CD4-positive, alpha-beta T cell treated with Interleukin-12 subunit alpha and Interleukin-12 subunit beta, for 1 hour (primary cell): ENCODE measurements at regions not wholly inside any gene's neighbourhood (a gene's known extent, or its start where the extent isn't known, plus 50 kb on each side); places are given as distances from the start of the nearest gene placed in this dataset.
"Not testable (repeated sequence)": the region's sequence is repeated elsewhere in the genome, so short reads cannot be mapped to it uniquely, and the experiment has no call there.

ENCODE experiments used
- DNase-seq: peaks from one replicate; pipeline ENCODE4 v3.0.0-alpha.2; 2020

DNA sequence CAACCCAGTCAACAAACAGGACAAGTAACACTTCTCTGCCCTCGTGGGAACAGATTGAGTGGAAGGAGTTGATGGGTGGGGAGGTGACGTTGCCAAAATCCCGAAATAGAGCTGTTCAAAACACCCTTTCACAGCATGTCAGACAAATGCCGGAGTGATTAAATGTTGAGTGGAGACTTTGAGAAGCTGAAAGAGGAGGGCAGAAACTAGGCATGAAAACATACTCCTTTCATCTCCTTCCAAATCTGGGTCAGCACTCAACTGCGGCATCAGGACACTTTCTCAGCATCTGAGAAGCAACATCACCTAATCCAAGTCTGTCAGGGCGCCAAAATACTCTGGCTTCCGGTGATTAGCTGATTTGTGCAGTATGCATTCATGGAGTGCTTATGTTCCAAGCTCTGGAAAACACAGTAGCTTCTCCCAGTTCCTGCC, 51.5 kb upstream of the MRI1 start:
- DNase-seq: no peak

DNA sequence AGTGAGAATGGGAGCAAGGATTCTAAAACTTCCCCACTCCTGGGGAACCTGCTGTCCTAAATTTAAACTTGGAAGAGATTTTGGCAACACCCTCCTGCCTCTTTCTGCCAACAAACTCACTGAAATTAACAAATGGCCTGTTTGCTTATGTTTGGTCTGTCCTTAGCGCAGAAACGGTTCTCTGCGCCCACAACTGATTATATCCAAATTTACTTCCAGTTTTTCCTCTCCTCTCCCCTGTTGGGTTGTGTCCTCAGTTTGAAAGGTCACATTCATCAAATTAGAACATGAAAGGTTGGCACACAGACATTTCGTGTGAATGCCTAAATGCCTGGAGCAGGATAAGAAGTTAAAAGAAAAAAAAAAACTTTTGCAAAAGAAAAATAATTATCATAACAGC, 56.4 kb upstream of the MRI1 start:
- DNase-seq: no peak

DNA sequence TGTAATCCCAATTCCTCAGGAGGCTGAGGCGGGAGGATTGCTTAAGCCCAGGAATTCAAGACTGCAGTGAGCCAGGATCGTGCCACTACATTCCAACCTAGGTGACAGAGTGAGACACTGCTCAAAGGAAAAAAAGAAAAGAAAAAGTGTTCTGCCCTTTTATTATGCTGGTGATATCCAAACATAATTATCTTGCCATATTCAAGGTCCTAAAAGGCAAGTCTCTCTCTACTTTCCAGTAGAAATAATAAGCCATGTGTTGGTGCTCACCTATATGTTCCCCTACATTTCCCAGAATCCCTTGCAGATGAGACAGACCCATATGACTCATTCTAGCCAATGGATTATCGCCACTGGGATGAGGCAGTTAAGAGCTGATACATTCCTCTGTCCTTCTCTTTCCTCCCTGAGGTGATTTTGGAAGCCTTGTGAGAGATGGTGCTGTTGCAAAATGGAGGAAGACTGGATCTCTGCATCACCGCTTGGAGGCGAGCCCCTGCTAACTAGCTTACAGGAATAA, 58.3 kb upstream of the MRI1 start:
- DNase-seq: no peak

DNA sequence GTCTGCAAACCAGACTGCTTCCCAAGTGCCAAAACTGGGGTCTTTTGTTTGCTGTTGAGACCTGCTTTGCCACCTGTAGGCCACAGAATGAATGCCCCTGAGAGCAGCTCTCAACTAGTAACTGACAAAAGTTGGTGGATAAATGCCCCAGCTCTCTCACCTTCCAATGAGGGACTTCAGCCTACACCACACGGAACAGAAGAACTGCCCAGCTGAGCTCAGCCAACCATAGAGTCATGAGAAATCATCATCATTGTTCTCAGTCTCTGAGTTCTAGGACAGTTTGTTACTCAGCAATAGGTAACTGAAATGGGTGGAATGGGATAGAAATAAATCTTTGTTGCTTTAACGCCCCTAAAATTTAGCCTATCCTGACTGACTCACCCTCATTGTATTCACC, 59.1 kb upstream of the MRI1 start:
- DNase-seq: no peak

DNA sequence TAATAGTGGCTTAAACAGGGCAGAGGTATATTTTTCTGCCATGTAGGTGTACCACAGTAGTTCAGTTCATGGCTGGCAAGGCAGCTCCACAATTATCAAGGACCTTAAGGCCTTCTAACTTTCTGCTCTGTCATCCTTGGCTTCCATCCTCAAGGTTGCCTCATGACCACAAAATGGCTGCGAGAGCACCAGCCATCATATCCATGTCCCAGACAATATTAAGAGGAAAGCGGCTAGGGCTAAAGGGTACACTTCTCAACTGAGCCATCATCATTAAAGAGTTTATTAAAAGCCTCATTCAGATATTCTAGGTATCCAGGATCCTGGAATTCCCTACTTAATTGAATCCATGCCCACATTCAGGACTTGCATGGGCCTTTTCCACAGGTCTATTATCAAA, 62.7 kb upstream of the MRI1 start:
- DNase-seq: no peak

DNA sequence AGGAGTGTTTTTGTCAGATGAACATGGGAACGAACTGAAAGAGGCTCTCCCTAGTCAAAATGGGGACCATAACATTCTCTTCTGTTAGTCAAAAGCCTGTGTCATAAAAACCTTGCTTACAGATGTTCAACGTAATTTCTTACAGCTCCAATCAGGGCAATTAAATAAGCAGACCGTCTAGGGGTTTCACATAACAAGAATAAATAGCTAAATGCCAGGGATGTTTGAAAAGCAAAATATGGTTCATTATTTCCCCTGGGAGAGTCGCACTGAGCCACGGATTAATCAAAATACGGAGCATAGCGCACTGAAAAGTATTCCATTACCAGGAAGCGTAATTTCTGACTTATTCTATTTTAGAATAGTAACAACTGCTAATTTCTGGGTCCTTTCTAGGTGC, 63.7 kb upstream of the MRI1 start:
- DNase-seq: no peak

DNA sequence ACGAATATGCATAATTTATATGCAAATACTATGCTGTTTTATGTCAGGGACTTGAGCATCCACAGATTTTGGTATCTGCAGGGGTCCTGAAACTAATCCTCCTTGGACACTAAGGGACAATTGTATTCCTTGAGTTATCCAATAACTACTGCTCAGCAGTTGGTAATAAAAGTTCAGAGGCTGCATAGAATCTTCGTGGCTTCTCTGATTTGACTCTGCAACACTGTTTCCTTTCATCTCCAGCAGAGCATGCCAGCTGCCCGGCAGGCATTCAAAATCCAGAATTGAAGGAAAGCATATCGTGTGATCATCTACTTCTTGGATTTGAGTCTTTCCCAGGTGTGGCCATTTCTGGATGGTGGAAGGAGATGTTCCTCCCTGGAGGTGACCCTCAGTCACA, 64.5 kb upstream of the MRI1 start:
- DNase-seq: no peak

DNA sequence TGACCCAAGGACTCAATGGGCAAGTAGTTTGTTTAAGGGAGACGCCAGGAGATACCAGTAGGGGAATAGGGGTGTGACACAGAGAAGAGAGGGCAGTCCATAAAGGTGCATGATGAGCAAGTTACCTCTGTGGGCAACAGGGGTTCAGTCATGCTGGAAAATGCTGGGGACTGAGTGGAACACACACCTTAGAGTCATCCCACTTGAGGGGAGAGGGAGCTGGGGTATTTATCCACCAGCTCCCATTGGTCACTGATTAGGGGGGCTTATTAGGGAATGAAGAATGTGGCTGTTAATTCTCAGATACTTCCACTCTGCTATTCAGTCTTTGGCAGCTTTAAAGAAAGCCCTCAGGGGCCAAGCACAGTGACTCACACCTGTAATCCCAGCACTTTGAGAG, 67.5 kb upstream of the MRI1 start:
- DNase-seq: no peak

DNA sequence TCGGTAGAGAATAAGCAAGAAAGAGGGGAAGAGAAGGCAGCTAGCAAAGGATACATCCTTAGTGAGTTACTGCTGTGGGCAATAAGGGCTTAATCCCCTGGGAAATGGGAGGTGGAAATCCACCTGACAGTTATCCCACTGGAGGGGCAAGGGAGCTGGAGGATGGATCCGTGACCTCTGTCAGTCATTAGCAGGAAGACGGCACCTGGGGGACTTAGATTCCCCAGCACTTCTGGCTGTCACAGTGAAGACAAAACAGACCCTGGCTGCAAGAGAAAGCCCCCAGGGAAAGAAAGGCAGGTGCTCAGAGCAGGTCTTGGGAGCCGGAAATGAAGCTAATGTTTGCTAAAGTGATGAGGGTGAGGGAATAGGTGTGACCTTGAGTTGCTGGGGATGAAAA, 70.4 kb upstream of the MRI1 start:
- DNase-seq: no peak

DNA sequence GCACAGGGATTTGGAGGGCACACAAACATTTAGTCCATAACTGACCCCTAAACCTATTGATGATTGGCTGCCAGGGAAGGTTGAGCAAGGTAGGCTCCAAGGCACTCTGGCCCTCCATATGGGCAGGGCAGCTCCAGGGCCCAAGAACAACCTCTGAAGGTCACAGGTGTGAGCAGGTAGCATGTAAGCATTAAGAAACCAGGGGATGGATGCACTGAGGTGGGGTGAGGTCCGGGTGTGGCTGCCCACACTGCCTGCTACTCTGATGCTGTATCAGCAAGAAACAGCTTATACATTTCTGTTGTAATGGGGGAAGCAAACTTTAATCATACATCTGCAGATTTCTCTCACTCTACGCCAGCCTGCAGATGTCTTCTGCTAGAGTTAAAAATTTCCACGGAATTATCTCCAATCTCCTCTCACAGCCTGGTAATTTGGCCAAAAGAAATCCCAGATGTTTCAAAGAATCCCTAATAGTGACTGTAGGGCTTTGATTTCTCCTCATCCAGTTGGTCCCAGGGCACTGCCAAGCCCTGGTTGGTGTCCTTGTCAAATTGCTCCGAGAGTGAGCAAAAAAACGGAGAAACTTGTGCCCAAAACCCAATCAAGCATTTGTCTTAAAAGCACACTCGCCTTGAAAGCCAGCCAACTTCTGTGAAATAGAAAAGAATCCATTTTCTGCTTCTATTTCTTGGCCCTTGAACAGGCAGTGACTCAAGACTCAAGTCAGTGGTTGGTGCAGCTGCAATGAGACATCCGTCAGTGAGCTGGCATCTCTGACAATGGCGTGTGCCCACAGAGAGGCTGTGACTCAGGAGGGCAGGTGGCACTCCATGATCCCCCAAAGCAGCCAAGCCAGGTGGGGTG, 72.5 kb upstream of the MRI1 start:
- no peak for DNase-seq

DNA sequence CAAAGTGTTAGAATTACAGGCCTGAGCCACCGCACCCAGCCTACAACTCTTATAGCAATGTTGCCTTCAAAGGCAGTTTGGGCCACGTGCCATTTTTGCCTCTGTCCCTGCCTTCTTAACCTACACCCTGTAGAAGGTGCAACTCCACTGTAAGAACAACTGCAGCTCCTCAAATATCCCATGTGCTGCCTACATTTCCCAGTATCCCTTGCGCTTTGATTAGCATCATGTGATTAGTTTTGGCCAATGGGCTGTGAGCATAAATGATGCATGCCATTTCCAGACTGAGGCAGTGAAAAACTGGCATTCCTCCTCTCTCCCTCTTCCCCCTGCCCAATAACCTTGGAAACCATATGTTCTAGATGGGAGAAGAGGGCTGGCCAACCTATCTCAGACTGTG, 75.2 kb upstream of the MRI1 start:
- peak; percentile 19 for DNase-seq

DNA sequence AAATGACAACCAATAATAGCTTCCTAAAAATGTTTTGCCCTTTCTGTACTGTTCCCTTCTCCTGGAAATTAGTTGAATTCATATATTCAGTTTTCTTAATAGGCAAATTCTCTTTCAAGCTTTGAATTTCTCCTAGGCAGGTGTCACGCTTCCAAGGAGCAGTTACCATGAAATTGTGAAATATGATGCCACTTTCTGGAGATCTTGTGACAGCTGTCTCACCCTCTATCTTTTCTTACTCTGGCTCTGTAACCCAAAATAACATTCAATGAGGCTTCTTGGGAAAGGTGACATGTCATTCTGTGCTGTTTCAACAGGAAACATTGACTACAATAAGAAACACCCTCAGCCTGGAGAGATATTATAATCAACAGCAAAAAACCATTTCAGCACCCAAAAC, 80.3 kb upstream of the MRI1 start:
- no peak for DNase-seq

DNA sequence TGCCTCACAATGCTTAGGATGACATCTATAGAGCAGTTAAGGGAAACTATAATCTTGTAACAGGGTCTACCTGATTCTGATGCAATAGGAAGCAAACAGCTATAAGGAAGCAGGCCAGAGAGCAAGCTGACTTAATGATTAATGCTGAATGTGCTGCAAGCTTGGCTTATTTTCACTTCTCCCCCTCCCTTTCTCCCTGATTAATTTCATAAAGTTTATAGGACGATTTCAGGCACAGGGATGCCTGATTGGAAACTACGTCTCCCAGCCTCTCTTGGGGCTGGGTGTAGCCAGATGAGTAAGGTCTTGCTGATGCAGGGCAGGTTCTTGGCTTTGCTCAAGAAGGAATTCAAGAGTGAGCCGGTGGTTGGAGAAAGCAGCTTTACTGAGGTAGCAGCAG, 82.8 kb upstream of the MRI1 start:
- no peak for DNase-seq

DNA sequence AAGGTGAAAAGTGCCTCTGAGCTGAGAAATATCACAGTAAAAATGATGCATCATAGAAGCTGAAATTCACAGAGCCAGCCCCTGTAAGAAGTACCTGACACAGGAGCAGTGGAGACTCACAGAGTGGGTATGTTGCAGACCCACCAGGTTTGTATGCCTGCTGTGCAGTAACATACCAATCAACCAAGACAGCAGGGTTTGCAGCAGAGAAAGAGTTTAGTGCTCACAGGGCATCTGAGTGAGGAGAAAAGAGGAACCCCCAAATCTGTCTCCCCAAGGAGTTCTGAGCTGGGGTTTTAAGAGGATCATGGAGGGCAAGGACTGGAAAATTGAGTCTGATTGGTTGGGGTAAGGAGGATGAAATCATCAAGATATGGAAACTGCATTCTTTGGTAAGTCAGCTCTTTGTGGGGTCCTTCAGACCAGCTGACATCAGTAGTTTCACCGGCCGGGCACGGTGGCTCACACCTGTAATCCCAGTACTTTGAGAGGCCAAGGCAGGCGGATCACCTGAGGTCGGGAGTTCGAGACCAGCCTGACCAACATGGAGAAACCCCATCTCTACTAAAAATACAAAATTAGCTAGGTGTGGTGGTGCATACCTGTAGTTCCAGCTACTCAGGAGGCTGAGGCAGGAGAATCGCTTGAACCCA, 83.5 kb upstream of the MRI1 start:
- DNase-seq: not testable (repeated sequence)

DNA sequence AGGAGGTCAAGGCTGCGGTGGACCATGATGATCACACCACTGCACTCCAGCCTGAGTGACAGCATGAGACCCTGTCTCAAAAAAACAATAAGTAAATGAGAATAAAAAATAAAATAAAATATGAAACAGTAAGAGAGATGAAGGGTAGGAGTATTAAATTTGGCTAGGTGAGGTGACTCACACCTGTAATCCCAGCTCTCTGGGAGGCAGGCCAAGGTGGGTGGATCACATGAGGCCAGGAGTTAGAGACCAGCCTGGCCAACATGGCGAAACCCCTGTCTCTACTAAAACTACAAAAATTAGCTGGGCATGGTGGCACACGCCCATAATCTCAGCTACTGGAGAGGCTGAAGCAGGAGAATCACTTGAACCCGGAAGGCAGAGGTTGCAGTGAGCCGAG, 87.4 kb upstream of the MRI1 start:
- not testable (repeated sequence) for DNase-seq

DNA sequence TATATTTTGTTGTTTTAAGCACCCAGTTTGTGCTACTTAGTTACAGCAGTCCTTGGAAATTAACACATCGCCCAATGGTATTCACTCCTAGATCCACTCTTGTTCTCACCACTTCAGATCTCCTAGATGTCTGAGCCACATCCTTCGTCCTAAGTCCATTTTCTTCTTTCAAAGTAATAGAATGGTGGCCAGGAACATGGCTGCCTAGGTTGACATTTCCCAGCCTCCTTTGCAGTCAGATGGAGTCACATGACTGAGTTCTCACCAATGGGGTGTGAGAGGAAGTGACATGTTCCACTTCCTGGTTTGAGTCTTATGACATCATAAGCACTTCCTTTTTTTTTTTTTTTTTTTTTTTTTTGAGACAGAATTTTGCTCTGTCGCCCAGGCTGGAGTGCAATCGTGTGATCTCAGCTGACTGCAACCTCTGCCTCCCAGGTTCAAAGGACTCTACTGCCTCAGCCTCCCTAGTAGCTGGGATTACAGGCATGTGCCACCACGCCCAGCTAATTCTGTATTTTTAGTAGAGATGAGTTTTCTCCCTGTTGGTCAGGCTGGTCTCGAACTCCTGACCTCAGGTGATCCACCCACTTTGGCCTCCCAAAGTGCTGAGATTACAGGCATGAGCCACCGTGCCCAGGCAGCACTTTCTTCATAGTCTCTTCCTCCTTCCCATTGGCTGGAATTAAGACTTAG, 91.7 kb upstream of the MRI1 start:
- DNase-seq: peak; percentile 13

DNA sequence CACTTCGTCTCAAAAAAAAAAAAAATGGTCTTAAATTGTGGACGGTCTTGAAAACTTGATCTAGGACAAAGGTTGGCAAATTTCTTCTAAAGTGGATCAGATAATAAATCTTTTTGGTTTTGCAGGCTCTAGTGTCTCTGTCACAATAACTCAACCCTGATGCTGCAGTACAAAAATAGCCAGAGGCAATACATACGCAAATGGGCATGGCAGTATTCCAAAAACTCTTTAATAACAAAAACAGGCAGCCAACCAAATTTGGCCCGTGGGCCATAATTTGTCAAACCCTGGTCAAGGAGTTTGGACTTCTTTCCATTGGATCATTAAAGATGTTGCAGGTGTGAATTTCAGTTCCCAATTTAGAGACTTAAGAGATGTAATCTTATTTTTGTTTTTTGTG, 93.5 kb upstream of the MRI1 start:
- no peak for DNase-seq

DNA sequence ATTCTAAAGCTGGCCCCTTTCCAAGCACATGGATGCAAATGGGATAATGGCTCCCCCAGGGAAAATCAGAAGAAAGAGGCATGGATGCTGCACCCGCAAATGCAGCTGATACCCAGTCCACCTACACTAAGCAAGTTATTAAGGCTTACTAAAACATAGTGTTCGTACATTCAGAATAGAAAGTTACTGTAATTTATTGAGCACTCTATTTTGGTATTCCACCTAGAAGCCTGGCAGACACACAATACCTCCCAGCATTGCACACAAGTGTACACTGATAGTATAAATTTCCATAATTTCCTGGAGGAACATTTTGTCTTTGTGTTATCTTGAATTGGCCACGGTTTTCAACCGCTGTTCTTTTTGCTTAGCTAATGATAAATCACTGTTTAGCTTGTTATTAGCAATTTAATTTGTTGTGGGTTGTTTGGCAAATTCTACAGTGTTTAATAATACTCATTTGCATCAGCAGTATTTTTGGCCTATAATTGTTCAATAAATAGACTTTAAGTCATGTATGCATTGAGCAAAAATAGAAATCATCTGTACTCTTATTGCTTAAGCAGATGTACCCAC, 94.5 kb upstream of the MRI1 start:
- DNase-seq: no peak

DNA sequence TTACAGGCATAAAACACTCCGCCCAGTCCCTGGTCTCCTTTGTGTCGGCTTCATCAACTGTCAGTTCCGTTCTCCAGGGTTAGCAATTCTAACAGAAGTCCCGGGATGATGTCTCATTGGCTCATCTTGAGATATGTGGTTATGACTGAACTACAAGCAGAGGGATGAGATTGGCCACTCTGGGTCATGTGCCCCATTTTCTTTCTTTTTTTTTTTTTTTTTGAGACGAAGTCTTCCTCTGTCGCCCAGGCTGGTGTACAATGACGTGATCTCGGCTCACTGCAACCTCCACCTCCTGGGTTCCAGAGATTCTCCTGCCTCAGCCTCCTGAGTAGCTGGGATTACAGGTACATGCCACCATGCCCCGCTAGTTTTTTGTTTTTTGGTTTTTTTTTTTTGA, 95.4 kb upstream of the MRI1 start:
- no peak for DNase-seq

DNA sequence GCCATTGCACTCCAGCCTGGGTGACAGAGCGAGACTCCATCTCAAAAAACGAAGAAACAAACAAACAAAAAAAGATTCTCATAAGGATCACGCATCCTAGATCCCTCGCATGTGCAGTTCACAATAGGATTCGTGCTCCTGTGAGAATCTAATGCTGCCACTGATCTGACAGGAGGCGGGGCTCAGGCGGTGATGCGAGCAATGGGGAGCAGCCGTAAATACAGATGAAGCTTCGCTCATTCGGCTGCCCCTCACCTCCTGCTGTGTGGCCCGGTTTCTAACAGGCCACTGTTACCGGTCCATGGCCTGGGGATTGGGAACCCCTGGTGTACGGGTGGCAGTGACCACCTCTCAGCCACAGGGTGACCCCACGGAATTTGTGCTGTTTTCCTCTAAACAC, 98.2 kb upstream of the MRI1 start:
- DNase-seq: no peak

DNA sequence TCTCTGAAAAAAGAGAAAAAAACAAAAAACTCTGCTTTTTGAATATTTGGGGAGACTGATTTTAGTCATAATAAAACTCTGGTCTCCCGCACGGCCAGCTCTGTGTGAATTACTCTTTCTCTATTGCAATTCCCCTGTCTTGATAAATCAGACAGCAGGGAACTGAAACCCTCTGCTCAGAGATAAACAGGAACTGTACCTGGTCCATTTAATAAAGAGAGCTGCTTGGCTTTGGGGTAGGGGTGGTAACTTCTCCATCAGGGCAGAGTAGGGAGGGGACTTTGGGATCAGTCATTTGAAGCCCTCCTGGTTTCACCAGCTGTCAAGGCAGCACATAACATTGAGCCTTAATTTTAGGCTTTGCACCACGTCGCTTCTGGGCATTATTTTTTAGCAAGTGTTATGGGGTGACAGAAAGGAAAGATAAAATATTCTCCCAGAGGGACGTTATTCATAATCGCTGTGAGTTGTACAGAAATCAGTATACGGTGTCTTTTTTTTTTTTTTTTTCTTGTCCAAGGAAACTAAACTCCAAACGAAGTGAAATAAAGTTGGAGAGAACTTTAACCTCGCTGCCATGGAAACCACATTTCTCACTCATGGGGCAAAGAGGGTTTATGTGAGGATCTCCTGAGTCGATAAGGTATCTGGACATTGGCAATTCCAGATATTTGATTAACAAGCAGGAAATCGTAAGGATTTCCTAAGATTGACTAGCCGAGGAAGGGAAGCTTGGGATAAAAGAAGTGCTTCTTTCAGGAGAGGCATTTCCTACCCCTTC, 99.0 kb upstream of the MRI1 start:
- no peak for DNase-seq

DNA sequence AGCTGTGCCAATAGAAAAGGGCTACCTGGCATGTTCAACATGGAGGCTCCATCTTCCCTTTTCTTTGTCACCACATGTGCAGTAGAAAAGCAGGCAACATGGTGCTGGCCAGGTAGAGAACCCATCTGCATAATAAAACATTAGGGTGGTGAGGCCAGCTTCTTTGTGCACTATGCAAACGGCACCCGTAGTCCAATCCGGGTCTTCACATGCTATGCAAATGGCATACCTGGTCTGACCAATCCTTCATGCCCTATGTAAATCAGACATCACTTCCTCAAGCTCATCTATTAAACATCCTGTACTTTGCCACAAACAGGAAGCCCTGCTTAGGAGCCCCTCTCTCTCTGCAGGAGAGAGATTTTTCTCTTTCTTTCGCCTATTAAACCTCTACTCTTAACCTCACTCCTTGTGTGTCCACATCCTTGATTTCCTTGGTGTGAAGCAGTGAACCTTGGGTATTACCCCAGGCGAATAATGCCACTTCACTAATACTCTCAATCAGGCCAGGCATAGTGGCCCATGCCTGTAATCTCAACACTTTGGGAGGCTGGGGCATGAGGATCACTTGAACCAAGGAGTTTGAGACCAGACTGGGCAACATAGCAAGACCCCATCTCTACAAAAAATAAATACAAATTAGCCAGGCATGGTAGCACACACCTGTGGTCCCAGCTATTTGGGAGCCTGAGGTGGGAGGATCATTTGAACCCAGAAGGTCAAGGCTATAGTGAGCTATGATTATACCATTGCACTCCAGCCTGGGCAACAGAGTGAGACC, 111.3 kb upstream of the MRI1 start:
- DNase-seq: no peak
